Astrocyte (in vitro differentiated cells and primary cell): ENCODE measurements at regions not wholly inside any gene's neighbourhood (a gene's known extent, or its start where the extent isn't known, plus 50 kb on each side); places are given as distances from the start of the nearest gene placed in this dataset.

Source experiments
- DNase-seq: peaks from one replicate; pipeline ENCODE4 v3.0.0-alpha.2; 2010; ENCODE audit warnings: low read depth
- FAIRE-seq: peaks from 2 replicates; lab custom pipeline; 2011; peaks lifted over from hg19 to GRCh38; lab: Jason Lieb, UNC
- H2AFZ ChIP-seq: 2 replicates; pipeline ENCODE4 v1.6.0; 2012; ENCODE audit warnings: low read depth, low read length, inconsistent platforms
- H3K27ac ChIP-seq: 2 replicates; pipeline ENCODE4 v1.5.1; 2011; ENCODE audit warnings: low read depth, low read length, inconsistent platforms
- H3K27me3 ChIP-seq: 2 replicates; pipeline ENCODE4 v1.6.0; 2011; ENCODE audit warnings: low read length, inconsistent platforms; ENCODE audit not compliant: insufficient read depth
- H3K36me3 ChIP-seq: 2 replicates; pipeline ENCODE4 v1.5.1; 2011; ENCODE audit warnings: low read length, inconsistent platforms; ENCODE audit not compliant: insufficient read depth
- H3K4me1 ChIP-seq: 2 replicates; pipeline ENCODE4 v1.5.1; 2011; ENCODE audit warnings: low read length, inconsistent platforms; ENCODE audit not compliant: insufficient read depth
- H3K4me2 ChIP-seq: 2 replicates; pipeline ENCODE4 v1.6.0; 2012; ENCODE audit warnings: low read length, inconsistent platforms
- H3K4me3 ChIP-seq: 2 replicates; pipeline ENCODE4 v1.5.1; 2011; ENCODE audit warnings: low read depth, mild to moderate bottlenecking, low read length, inconsistent platforms; ENCODE audit not compliant: insufficient read depth
- H3K79me2 ChIP-seq: 2 replicates; pipeline ENCODE4 v1.6.0; 2012; ENCODE audit warnings: mild to moderate bottlenecking, low read length, inconsistent platforms; ENCODE audit not compliant: insufficient read depth
- H3K9ac ChIP-seq: 2 replicates; pipeline ENCODE4 v1.6.0; 2012; ENCODE audit warnings: mild to moderate bottlenecking, low read length, inconsistent platforms
- H3K9me3 ChIP-seq: 2 replicates; pipeline ENCODE4 v1.5.1; 2012; ENCODE audit warnings: low read depth, mild to moderate bottlenecking, low read length, inconsistent platforms; ENCODE audit not compliant: insufficient read depth
- H4K20me1 ChIP-seq: 2 replicates; pipeline ENCODE4 v1.6.0; 2012; ENCODE audit warnings: low read length, inconsistent platforms; ENCODE audit not compliant: insufficient read depth
- H3K27ac Mint-ChIP-seq: one replicate; pipeline ENCODE4 v1.8.0; 2021; ENCODE audit warnings: mild to moderate bottlenecking, mixed read lengths; ENCODE audit not compliant: unreplicated experiment
- H3K27me3 Mint-ChIP-seq: one replicate; pipeline ENCODE4 v1.8.0; 2021; ENCODE audit warnings: low read depth, mixed read lengths; ENCODE audit not compliant: unreplicated experiment
- H3K36me3 Mint-ChIP-seq: one replicate; pipeline ENCODE4 v1.8.0; 2021; ENCODE audit warnings: low read depth, mixed read lengths; ENCODE audit not compliant: unreplicated experiment
- H3K4me1 Mint-ChIP-seq: one replicate; pipeline ENCODE4 v1.8.0; 2021; ENCODE audit warnings: low read depth, mixed read lengths; ENCODE audit not compliant: unreplicated experiment
- H3K4me3 Mint-ChIP-seq: one replicate; pipeline ENCODE4 v1.8.0; 2021; ENCODE audit warnings: mild to moderate bottlenecking, moderate library complexity, mixed read lengths; ENCODE audit not compliant: unreplicated experiment
- H3K9me3 Mint-ChIP-seq: one replicate; pipeline ENCODE4 v1.8.0; 2021; ENCODE audit warnings: mild to moderate bottlenecking, mixed read lengths; ENCODE audit not compliant: unreplicated experiment
- CTCF ChIP-seq: IDR thresholded peaks from 2 replicates; pipeline ENCODE4 v1.5.1; 2011; ENCODE audit warnings: low read depth, mild to moderate bottlenecking, inconsistent platforms, low read length, moderate library complexity; ENCODE audit not compliant: insufficient read depth
- EZH2 ChIP-seq: IDR thresholded peaks from 2 replicates; pipeline ENCODE4 v1.6.1; 2012; ENCODE audit warnings: mild to moderate bottlenecking, low read length, inconsistent platforms; ENCODE audit not compliant: insufficient read depth

- no peaks in the 10 kb centered on the region for H4K20me1 ChIP-seq
- no peak overlapping the region for H3K4me2 ChIP-seq
- no peak overlapping the region for H2AFZ ChIP-seq
- no peak overlapping the region for H3K27ac ChIP-seq
- Mint-ChIP-seq H3K27me3 (no peaks in the 10 kb centered on the region), H3K4me3 (no peak overlapping the region), H3K27ac (no peak overlapping the region), H3K9me3 (no peaks in the 10 kb centered on the region), H3K4me1 (no peaks in the 10 kb centered on the region), H3K36me3 (no peaks in the 10 kb centered on the region)
- no peak overlapping the region for H3K9ac ChIP-seq
- H3K4me3 ChIP-seq, result no peak overlapping the region
- DNase-seq, result no peak
- no peaks in the 10 kb centered on the region for H3K27me3 ChIP-seq
- TF ChIP-seq CTCF (no peak), EZH2 (no peak)
- no peaks in the 10 kb centered on the region for H3K9me3 ChIP-seq
- no peaks in the 10 kb centered on the region for H3K4me1 ChIP-seq
- H3K36me3 ChIP-seq, result no peaks in the 10 kb centered on the region
- FAIRE-seq, result no peak
- no peaks in the 10 kb centered on the region for H3K79me2 ChIP-seq
Measured at GRCh38 chr11:100460426-100460825, 226.7 kb upstream of the ARHGAP42 start.

- TF ChIP-seq CTCF (no peak), EZH2 (no peak)
- no peak overlapping the region for H3K27ac Mint-ChIP-seq
- Histone ChIP-seq H3K9ac (no peak overlapping the region), H2AFZ (no peak overlapping the region), H3K79me2 (no peaks in the 10 kb centered on the region), H4K20me1 (no peaks in the 10 kb centered on the region), H3K4me1 (no peaks in the 10 kb centered on the region), H3K4me2 (no peak overlapping the region), H3K27ac (no peak overlapping the region), H3K9me3 (no peaks in the 10 kb centered on the region), H3K36me3 (no peaks in the 10 kb centered on the region), H3K4me3 (no peak overlapping the region), H3K27me3 (no peaks in the 10 kb centered on the region)
- H3K36me3 Mint-ChIP-seq, result no peaks in the 10 kb centered on the region
- no peak for FAIRE-seq
- no peak for DNase-seq
- H3K4me3 Mint-ChIP-seq, result no peak overlapping the region
- no peaks in the 10 kb centered on the region for H3K27me3 Mint-ChIP-seq
- H3K4me1 Mint-ChIP-seq, result no peaks in the 10 kb centered on the region
- peaks cover 4% of the 10 kb centered on the region for H3K9me3 Mint-ChIP-seq
Measured at GRCh38 chr11:100467821-100468508, 219.1 kb upstream of the ARHGAP42 start.

- Mint-ChIP-seq H3K4me1 (no peaks in the 10 kb centered on the region), H3K27me3 (no peaks in the 10 kb centered on the region), H3K9me3 (peaks cover 4% of the 10 kb centered on the region), H3K4me3 (no peak overlapping the region), H3K27ac (no peak overlapping the region), H3K36me3 (no peaks in the 10 kb centered on the region)
- H4K20me1 ChIP-seq, result no peaks in the 10 kb centered on the region
- FAIRE-seq (no peak), DNase-seq (no peak)
- no peaks in the 10 kb centered on the region for H3K27me3 ChIP-seq
- H3K9ac ChIP-seq, result no peak overlapping the region
- no peak for TF ChIP-seq EZH2
- no peak for TF ChIP-seq CTCF
- no peak overlapping the region for H3K4me2 ChIP-seq
- H3K4me3 ChIP-seq, result no peak overlapping the region
- H2AFZ ChIP-seq, result no peak overlapping the region
- H3K79me2 ChIP-seq, result no peaks in the 10 kb centered on the region
- no peaks in the 10 kb centered on the region for H3K36me3 ChIP-seq
- no peaks in the 10 kb centered on the region for H3K9me3 ChIP-seq
- no peak overlapping the region for H3K27ac ChIP-seq
- no peaks in the 10 kb centered on the region for H3K4me1 ChIP-seq
Measured at GRCh38 chr11:100469835-100470234, 217.3 kb upstream of the ARHGAP42 start.
